ENCODE measurements at regions not wholly inside any gene's neighbourhood (a gene's known extent, or its start where the extent isn't known, plus 50 kb on each side); places are given as distances from the start of the nearest gene placed in this dataset.
"Not testable (repeated sequence)": the region's sequence is repeated elsewhere in the genome, so short reads cannot be mapped to it uniquely, and the experiment has no call there.

DNA sequence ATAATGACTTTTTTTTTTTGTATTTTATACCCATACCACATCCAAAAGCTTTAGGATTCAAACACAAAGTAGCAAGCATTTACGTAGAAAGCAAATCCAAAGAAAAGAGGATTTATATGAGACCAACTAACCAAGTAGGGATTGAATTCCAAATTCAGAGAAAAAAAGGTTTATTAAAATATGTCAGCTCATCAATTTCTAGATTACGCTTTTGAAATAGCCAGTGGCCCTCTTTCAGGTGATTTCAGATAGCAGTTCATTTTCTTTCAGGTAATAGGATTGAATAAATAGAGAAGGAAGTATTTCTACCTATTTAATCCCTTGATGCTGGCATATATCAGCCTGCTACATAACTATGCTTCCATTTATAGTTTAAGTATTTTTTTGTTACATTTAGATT, 822.3 kb downstream of the PRIM2 start:
- not testable (repeated sequence) for TF ChIP-seq EZH2 (IDR thresholded peaks at IDR 0.05; ENCODE audit: insufficient read depth, poor library complexity, severe bottlenecking); EZH2phosphoT487 (IDR thresholded peaks at IDR 0.05; ENCODE audit: insufficient read depth, low read depth)
